ENCODE measurements at regions not wholly inside any gene's neighbourhood (a gene's known extent, or its start where the extent isn't known, plus 50 kb on each side); places are given as distances from the start of the nearest gene placed in this dataset.

DNA sequence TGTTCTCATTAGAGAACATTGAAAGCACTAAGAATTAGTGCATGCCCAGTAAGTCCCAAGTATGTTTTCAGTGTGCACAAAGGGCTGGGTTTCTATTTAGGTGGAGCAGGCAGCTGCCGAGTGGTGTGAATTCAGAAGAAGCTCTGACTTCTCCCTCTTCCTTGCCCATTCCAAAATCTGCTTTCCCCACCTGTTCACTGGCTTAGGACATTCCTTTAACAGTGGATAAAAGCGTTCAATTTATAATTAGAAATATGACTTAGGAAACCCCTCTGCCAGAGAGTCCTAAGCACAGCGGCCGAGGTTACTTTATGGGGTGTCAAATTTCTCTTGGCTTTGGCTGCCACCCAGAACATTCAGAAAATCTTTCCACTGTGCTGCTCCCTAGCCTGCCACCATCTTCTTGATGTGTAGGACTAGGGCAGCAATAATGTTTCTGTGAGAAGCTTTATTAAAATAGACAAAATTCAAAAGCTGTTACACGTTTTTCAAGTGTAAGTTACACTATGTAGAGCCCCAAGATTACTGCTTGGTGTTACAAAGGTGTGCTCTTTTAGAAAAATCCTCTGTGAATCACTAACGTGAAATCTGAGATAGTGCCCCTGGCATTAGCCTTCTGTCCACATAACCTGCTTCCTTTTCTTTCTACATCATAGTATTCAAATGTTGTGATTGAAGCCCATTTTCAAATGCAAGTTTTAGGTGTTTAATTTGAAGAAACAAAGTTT lies 191.6 kb upstream of the ANKRD50 start:
- CTCF ChIA-PET: no interaction called here
- POLR2A ChIA-PET: no interaction called here
- TF ChIP-seq, protein P1, sequence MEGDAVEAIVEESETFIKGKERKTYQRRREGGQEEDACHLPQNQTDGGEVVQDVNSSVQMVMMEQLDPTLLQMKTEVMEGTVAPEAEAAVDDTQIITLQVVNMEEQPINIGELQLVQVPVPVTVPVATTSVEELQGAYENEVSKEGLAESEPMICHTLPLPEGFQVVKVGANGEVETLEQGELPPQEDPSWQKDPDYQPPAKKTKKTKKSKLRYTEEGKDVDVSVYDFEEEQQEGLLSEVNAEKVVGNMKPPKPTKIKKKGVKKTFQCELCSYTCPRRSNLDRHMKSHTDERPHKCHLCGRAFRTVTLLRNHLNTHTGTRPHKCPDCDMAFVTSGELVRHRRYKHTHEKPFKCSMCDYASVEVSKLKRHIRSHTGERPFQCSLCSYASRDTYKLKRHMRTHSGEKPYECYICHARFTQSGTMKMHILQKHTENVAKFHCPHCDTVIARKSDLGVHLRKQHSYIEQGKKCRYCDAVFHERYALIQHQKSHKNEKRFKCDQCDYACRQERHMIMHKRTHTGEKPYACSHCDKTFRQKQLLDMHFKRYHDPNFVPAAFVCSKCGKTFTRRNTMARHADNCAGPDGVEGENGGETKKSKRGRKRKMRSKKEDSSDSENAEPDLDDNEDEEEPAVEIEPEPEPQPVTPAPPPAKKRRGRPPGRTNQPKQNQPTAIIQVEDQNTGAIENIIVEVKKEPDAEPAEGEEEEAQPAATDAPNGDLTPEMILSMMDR (IDR thresholded peaks at IDR 0.05; ENCODE audit: low read depth, low read length): no peak
- no peaks in the 10 kb centered on the region for H3K27me3 ChIP-seq (ENCODE audit: control insufficient read depth, insufficient read depth, low read length)
- no peak for DNase-seq (ENCODE audit: low read depth, low spot score)
- 0 out of 2 replicates have a peak overlapping the region, but pooled peaks have one; percentile 1 for H3K4me3 ChIP-seq (ENCODE audit: low read depth, low read length)
- H3K9me3 ChIP-seq (ENCODE audit: control insufficient read depth, insufficient read depth, low read length): no peaks in the 10 kb centered on the region
- no peak overlapping the region for H3K27ac ChIP-seq (ENCODE audit: low read depth, low read length)

DNA sequence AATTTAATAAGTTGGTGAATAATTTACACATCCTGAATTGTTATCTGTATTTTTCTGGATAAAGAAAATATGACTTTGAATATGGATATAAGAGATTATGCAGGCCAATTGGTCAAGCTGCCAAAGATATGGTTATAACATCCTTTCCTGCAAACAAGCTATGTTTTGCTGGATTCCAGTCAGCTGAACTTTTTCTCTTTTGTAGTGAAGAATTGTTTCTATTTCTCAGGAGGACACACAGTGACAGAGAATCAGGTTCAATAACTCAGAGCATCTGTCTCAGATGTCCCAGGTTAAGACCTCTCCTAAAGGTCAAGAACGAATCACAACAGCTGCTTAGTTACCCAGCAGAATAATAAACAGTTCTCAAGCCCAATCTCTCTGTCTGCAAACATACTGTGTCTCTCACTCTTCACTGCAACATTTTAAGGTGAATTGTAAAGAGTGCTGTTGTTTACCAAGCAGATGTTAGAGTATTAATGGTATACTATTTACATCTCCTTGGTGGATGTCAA lies 189.5 kb upstream of the ANKRD50 start:
- Histone ChIP-seq H3K27ac (ENCODE audit: low read depth, low read length) (no peak overlapping the region), H3K4me3 (ENCODE audit: low read depth, low read length) (no peak overlapping the region), H3K9me3 (ENCODE audit: control insufficient read depth, insufficient read depth, low read length) (no peaks in the 10 kb centered on the region), H3K27me3 (ENCODE audit: control insufficient read depth, insufficient read depth, low read length) (no peaks in the 10 kb centered on the region)
- TF ChIP-seq, protein P1 (IDR thresholded peaks at IDR 0.05; ENCODE audit: low read depth, low read length): no peak
- DNase-seq (ENCODE audit: low read depth, low spot score): no peak
- ChIA-PET POLR2A (no interaction called here), CTCF (interaction anchor here (1.1 kb wide), 1 partner anchor 381 kb away, joined by 3 read pairs; no protein-coding TSS in a partner anchor)

DNA sequence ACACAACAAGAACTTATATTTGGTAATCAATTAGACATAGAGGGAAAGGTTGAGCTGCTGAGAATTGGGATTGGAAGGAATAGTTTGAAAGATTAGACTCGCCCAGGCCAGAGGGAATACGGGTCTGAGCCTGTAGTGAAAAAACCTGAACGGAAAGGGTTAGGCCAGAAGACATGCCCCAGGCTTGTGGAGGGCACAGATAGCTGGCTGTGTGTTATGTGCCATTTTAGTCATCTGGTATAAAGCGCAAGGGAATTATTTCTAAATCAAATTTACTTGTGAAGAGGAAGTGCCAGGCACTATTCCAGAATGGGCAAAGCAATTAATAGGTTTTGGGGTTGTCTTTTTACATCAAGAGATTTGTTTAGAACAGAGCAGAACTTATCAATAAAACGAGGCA lies 187.5 kb upstream of the ANKRD50 start:
- H3K27ac ChIP-seq (ENCODE audit: low read depth, low read length): no peak overlapping the region
- DNase-seq (ENCODE audit: low read depth, low spot score): no peak
- no peaks in the 10 kb centered on the region for H3K9me3 ChIP-seq (ENCODE audit: control insufficient read depth, insufficient read depth, low read length)
- CTCF ChIA-PET: no interaction called here
- H3K4me3 ChIP-seq (ENCODE audit: low read depth, low read length): no peak overlapping the region
- POLR2A ChIA-PET: no interaction called here
- no peaks in the 10 kb centered on the region for H3K27me3 ChIP-seq (ENCODE audit: control insufficient read depth, insufficient read depth, low read length)
- TF ChIP-seq, protein P1 (IDR thresholded peaks at IDR 0.05; ENCODE audit: low read depth, low read length): no peak

DNA sequence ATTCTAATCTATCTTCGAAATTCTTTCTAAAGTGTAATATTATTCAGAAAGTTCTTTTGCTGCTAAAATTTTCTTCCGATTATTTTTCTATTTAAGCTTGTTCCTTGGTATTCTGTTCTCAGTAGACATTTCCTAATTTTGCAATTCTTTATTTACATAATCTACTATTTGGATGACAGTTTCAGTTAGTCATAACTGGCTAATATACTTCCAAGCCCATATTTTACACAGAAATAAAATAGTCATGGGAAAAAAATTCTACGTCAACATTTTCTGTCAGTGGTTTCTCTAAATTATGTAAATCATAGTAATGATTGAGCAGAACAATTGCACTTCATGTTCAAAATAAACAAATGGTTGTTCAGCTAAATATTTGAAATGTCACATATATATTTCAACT lies 178.0 kb upstream of the ANKRD50 start:
- H3K27ac ChIP-seq (ENCODE audit: low read depth, low read length): no peak overlapping the region
- no peaks in the 10 kb centered on the region for H3K27me3 ChIP-seq (ENCODE audit: control insufficient read depth, insufficient read depth, low read length)
- TF ChIP-seq, protein P1 (IDR thresholded peaks at IDR 0.05; ENCODE audit: low read depth, low read length): no peak
- CTCF ChIA-PET: interaction anchor here (0.5 to 0.8 kb wide), 2 partner anchors 16 to 179 kb away, joined by 3 to 4 read pairs; no protein-coding TSS in a partner anchor
- no peaks in the 10 kb centered on the region for H3K9me3 ChIP-seq (ENCODE audit: control insufficient read depth, insufficient read depth, low read length)
- no peak overlapping the region for H3K4me3 ChIP-seq (ENCODE audit: low read depth, low read length)
- DNase-seq (ENCODE audit: low read depth, low spot score): no peak
- POLR2A ChIA-PET: no interaction called here

DNA sequence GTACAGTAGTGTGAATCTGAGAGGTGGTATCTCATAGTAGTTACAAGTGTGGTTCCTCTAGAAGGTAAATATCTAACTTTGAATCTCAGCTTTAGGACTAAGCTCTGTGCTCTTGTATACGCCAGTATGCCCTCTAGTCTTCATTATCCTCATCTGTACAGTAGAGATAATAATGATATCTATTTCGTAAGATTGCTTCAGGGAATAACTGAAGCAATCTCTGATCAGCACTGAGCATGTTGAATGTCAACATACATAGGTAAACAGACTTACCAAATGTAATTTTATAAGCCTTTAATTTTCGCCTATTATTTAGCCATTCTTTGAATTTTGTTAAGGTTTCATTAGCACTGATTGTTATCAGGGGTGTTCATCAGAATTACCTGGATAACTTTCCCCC lies 175.2 kb upstream of the ANKRD50 start:
- CTCF ChIA-PET: no interaction called here

More for the DNA sequence above, 175.2 kb upstream of the ANKRD50 start:
- Histone ChIP-seq H3K4me3 (ENCODE audit: low read depth, low read length) (no peak overlapping the region), H3K27ac (ENCODE audit: low read depth, low read length) (no peak overlapping the region), H3K9me3 (ENCODE audit: control insufficient read depth, insufficient read depth, low read length) (no peaks in the 10 kb centered on the region), H3K27me3 (ENCODE audit: control insufficient read depth, insufficient read depth, low read length) (no peaks in the 10 kb centered on the region)
- TF ChIP-seq, protein P1 (IDR thresholded peaks at IDR 0.05; ENCODE audit: low read depth, low read length): no peak
- no peak for DNase-seq (ENCODE audit: low read depth, low spot score)
- POLR2A ChIA-PET: no interaction called here
